H9 (cell line): ENCODE measurements at regions not wholly inside any gene's neighbourhood (a gene's known extent, or its start where the extent isn't known, plus 50 kb on each side); places are given as distances from the start of the nearest gene placed in this dataset.

Experiments
- DNase-seq: peaks from one replicate; pipeline ENCODE4 v3.0.0-alpha.2; 2017
- H2AFZ ChIP-seq: one replicate; pipeline ENCODE4 v1.6.1; 2013; ENCODE audit warnings: mild to moderate bottlenecking, low read length, control low read depth, moderate library complexity
- H2AK5ac ChIP-seq: 2 replicates; pipeline ENCODE4 v1.6.1; 2013; ENCODE audit warnings: low read length, control low read depth, mixed read lengths; ENCODE audit not compliant: insufficient read length
- H2BK120ac ChIP-seq: one replicate; pipeline ENCODE4 v1.6.1; 2013; ENCODE audit warnings: low read depth, mild to moderate bottlenecking, low read length, control low read depth, inconsistent platforms; ENCODE audit not compliant: poor library complexity, severe bottlenecking
- H2BK12ac ChIP-seq: 2 replicates; pipeline ENCODE4 v1.6.1; 2013; ENCODE audit warnings: low read length, control low read depth, mixed read lengths, low read depth; ENCODE audit not compliant: insufficient read length
- H2BK15ac ChIP-seq: 2 replicates; pipeline ENCODE4 v1.6.1; 2013; ENCODE audit warnings: low read depth, low read length, control low read depth
- H2BK20ac ChIP-seq: one replicate; pipeline ENCODE4 v1.6.1; 2013; ENCODE audit warnings: low read depth, mild to moderate bottlenecking, low read length, control low read depth, inconsistent platforms; ENCODE audit not compliant: poor library complexity, severe bottlenecking
- H2BK5ac ChIP-seq: 2 replicates; pipeline ENCODE4 v1.6.1; 2013; ENCODE audit warnings: low read length, control low read depth, mixed read lengths; ENCODE audit not compliant: insufficient read length
- H3K14ac ChIP-seq: 2 replicates; pipeline ENCODE4 v1.6.1; 2013; ENCODE audit warnings: low read length, control low read depth; ENCODE audit not compliant: insufficient read depth
- H3K18ac ChIP-seq: 2 replicates; pipeline ENCODE4 v1.6.1; 2013; ENCODE audit warnings: low read depth, mild to moderate bottlenecking, mixed read lengths, low read length, control low read depth; ENCODE audit not compliant: insufficient read length
- H3K23ac ChIP-seq: 2 replicates; pipeline ENCODE4 v1.6.1; 2013; ENCODE audit warnings: low read length, control low read depth, mixed read lengths, low read depth; ENCODE audit not compliant: insufficient read length
- H3K23me2 ChIP-seq: 2 replicates; pipeline ENCODE4 v1.6.1; 2013; ENCODE audit warnings: low read depth, mild to moderate bottlenecking, mixed read lengths, low read length, control low read depth; ENCODE audit not compliant: insufficient read length, poor library complexity, severe bottlenecking
- H3K27ac ChIP-seq: 2 replicates; pipeline ENCODE4 v1.5.1; 2013; ENCODE audit warnings: low read length, control low read depth, mixed read lengths, low read depth; ENCODE audit not compliant: insufficient read length
- H3K27me3 ChIP-seq: 2 replicates; pipeline ENCODE4 v1.6.1; 2013; ENCODE audit warnings: low read length, control low read depth, inconsistent platforms; ENCODE audit not compliant: insufficient read depth
- H3K4ac ChIP-seq: 2 replicates; pipeline ENCODE4 v1.6.1; 2013; ENCODE audit warnings: low read depth, mild to moderate bottlenecking, control low read depth, inconsistent platforms, low read length, moderate library complexity
- H3K4me1 ChIP-seq: 2 replicates; pipeline ENCODE4 v1.6.1; 2013; ENCODE audit warnings: low read length, control low read depth, inconsistent platforms; ENCODE audit not compliant: insufficient read depth
- H3K4me2 ChIP-seq: 2 replicates; pipeline ENCODE4 v1.6.1; 2013; ENCODE audit warnings: low read length, control low read depth, mixed read lengths; ENCODE audit not compliant: insufficient read length, insufficient read depth
- H3K56ac ChIP-seq: 2 replicates; pipeline ENCODE4 v1.6.1; 2013; ENCODE audit warnings: low read depth, mild to moderate bottlenecking, mixed read lengths, low read length, control low read depth; ENCODE audit not compliant: insufficient read length
- H3K79me1 ChIP-seq: 2 replicates; pipeline ENCODE4 v1.6.1; 2013; ENCODE audit warnings: low read depth, mild to moderate bottlenecking, moderate library complexity, low read length, control low read depth, inconsistent platforms; ENCODE audit not compliant: insufficient read depth, poor library complexity, severe bottlenecking
- H3K79me2 ChIP-seq: 2 replicates; pipeline ENCODE4 v1.6.1; 2013; ENCODE audit warnings: low read length, control low read depth, inconsistent platforms; ENCODE audit not compliant: insufficient read depth
- H3K9ac ChIP-seq: 2 replicates; pipeline ENCODE4 v1.6.1; 2013; ENCODE audit warnings: low read length, control low read depth, mixed read lengths; ENCODE audit not compliant: insufficient read length; ENCODE audit errors: extremely low read depth
- H3K9me3 ChIP-seq: one replicate; pipeline ENCODE4 v1.6.1; 2013; ENCODE audit warnings: low read depth, low read length, inconsistent platforms; ENCODE audit not compliant: control insufficient read depth
- H3T11ph ChIP-seq: one replicate; pipeline ENCODE4 v1.6.1; 2013; ENCODE audit warnings: mild to moderate bottlenecking, low read length, control low read depth, inconsistent platforms
- H4K20me1 ChIP-seq: one replicate; pipeline ENCODE4 v1.6.1; 2013; ENCODE audit not compliant: control insufficient read depth, insufficient read length, insufficient read depth
- H4K5ac ChIP-seq: 2 replicates; pipeline ENCODE4 v1.6.1; 2013; ENCODE audit warnings: low read depth, mild to moderate bottlenecking, mixed read lengths, low read length, control low read depth; ENCODE audit not compliant: insufficient read length
- H4K8ac ChIP-seq: replicated peaks from 2 replicates; pipeline ENCODE4 v1.6.1; 2013; ENCODE audit warnings: low read length, control low read depth, mixed read lengths, low read depth; ENCODE audit not compliant: insufficient read length
- H4K91ac ChIP-seq: 2 replicates; pipeline ENCODE4 v1.6.1; 2013; ENCODE audit warnings: low read depth, mild to moderate bottlenecking, moderate library complexity, mixed read lengths, low read length, control low read depth; ENCODE audit not compliant: insufficient read length
- H3K27ac Mint-ChIP-seq, 3 experiments: 2 replicates in 2 of 3; 3 replicates in 1 of 3; pipeline ENCODE4 v1.8.0; 2020 to 2021; ENCODE audit warnings: mixed read lengths in 3 of 3, mild to moderate bottlenecking in 1 of 3, moderate library complexity in 1 of 3
- H3K27me3 Mint-ChIP-seq: 2 replicates; pipeline ENCODE4 v1.8.0; 2021; ENCODE audit warnings: low read depth, mild to moderate bottlenecking, moderate library complexity, mixed read lengths
- H3K36me3 Mint-ChIP-seq, 3 experiments: 2 replicates in 2 of 3; 3 replicates in 1 of 3; pipeline ENCODE4 v1.8.0; 2020 to 2021; ENCODE audit warnings: low read depth in 3 of 3, mixed read lengths in 3 of 3; ENCODE audit not compliant: insufficient read depth in 1 of 3
- H3K4me1 Mint-ChIP-seq, 2 experiments: 2 replicates each; pipeline ENCODE4 v1.8.0; 2020; ENCODE audit warnings: mixed read lengths in 2 of 2
- H3K4me3 Mint-ChIP-seq, 2 experiments: 2 replicates in 1 of 2; 3 replicates in 1 of 2; pipeline ENCODE4 v1.8.0; 2020 to 2021; ENCODE audit warnings: mild to moderate bottlenecking in 2 of 2, mixed read lengths in 2 of 2, moderate library complexity in 1 of 2
- H3K9me3 Mint-ChIP-seq, 2 experiments: 2 replicates in 1 of 2; 3 replicates in 1 of 2; pipeline ENCODE4 v1.8.0; 2020; ENCODE audit warnings: mild to moderate bottlenecking in 2 of 2, mixed read lengths in 2 of 2, moderate library complexity in 1 of 2
- WGBS: extraction: QIAGEN DNeasy Blood & Tissue Kit; methylation state at CpG from one replicate; pipeline ENCODE4 v1.1.7; 2013; ENCODE audit warnings: missing lambda C conversion rate, low lambda C conversion rate, mixed read lengths; ENCODE audit not compliant: insufficient read length; ENCODE audit errors: extremely low coverage; 5-methylcytosine and 5-hydroxymethylcytosine counted together
- TF ChIP-seq, protein P1 (sequence below): fragments of 200-600 bp; sonication (generic); conservative IDR thresholded peaks from 3 replicates; pipeline ENCODE4 v1.8.0; 2021; ENCODE audit warnings: antibody characterized with exemption, mild to moderate bottlenecking

DNA sequence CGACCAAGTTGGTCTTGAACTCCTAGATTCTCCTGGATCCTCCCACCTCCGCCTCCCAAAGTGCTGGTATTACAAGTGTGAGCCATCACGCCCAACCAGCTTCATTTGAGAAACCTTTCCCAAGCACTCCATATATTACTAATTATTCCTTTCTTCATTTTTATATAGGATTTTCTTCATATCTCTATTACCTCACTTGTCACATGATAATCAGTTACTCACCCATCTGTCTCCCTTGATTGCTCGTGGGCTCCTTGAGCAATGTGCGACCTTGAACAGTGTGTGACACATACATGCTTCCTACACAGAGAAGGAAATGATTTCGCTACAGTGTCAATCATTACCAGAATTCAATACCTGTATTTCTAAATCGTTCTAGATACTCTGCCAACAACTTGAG, 110.7 kb upstream of the C2CD4B start:
- H3K14ac ChIP-seq = no peak overlapping the region
- no peak overlapping the region for H2AFZ ChIP-seq
- H3K56ac ChIP-seq = no peak overlapping the region
- H3K9me3 Mint-ChIP-seq = peaks cover 2 to 11% of the 10 kb centered on the region in 2 experiments
- H3K23me2 ChIP-seq = no peaks in the 10 kb centered on the region
- H3K4me1 ChIP-seq = no peaks in the 10 kb centered on the region
- no peak overlapping the region for H3K27ac ChIP-seq
- H2BK120ac ChIP-seq = no peak overlapping the region
- H3K27me3 ChIP-seq = no peaks in the 10 kb centered on the region
- DNase-seq = no peak
- H2AK5ac ChIP-seq = no peak overlapping the region
- no peak overlapping the region for H3K9ac ChIP-seq
- TF ChIP-seq, protein P1, sequence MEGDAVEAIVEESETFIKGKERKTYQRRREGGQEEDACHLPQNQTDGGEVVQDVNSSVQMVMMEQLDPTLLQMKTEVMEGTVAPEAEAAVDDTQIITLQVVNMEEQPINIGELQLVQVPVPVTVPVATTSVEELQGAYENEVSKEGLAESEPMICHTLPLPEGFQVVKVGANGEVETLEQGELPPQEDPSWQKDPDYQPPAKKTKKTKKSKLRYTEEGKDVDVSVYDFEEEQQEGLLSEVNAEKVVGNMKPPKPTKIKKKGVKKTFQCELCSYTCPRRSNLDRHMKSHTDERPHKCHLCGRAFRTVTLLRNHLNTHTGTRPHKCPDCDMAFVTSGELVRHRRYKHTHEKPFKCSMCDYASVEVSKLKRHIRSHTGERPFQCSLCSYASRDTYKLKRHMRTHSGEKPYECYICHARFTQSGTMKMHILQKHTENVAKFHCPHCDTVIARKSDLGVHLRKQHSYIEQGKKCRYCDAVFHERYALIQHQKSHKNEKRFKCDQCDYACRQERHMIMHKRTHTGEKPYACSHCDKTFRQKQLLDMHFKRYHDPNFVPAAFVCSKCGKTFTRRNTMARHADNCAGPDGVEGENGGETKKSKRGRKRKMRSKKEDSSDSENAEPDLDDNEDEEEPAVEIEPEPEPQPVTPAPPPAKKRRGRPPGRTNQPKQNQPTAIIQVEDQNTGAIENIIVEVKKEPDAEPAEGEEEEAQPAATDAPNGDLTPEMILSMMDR = no peak
- no peak overlapping the region for H4K8ac ChIP-seq
- no peak overlapping the region for H3T11ph ChIP-seq
- no peaks in the 10 kb centered on the region for H3K79me1 ChIP-seq
- H4K5ac ChIP-seq = no peak overlapping the region
- H4K91ac ChIP-seq = no peak overlapping the region
- no peak overlapping the region for H3K4me2 ChIP-seq
- no CpG with 5 or more reads among the region's 7 CpGs for WGBS
- no peak overlapping the region for H2BK20ac ChIP-seq
- H3K9me3 ChIP-seq = no peaks in the 10 kb centered on the region
- H3K27ac Mint-ChIP-seq = no peak overlapping the region
- no peak overlapping the region for H2BK12ac ChIP-seq
- H3K36me3 Mint-ChIP-seq = peaks cover 2% of the 10 kb centered on the region in 3 experiments; a peak in 4 of 7 replicates
- no peak overlapping the region for H2BK15ac ChIP-seq
- H3K23ac ChIP-seq = no peak overlapping the region
- no peaks in the 10 kb centered on the region for H3K79me2 ChIP-seq
- H3K4ac ChIP-seq = no peak overlapping the region
- no peak overlapping the region for H3K18ac ChIP-seq
- H3K27me3 Mint-ChIP-seq = 0 out of 2 replicates have a peak, but pooled peaks cover under 1% of the 10 kb centered on the region
- no peak overlapping the region for H3K4me3 Mint-ChIP-seq
- H3K4me1 Mint-ChIP-seq = no peaks in the 10 kb centered on the region
- H4K20me1 ChIP-seq = no peaks in the 10 kb centered on the region
- no peak overlapping the region for H2BK5ac ChIP-seq
